SIG-M5 (cell line): ENCODE measurements at regions not wholly inside any gene's neighbourhood (a gene's known extent, or its start where the extent isn't known, plus 50 kb on each side); places are given as distances from the start of the nearest gene placed in this dataset.
"Not testable (repeated sequence)": the region's sequence is repeated elsewhere in the genome, so short reads cannot be mapped to it uniquely, and the experiment has no call there.

Source experiments
- DNase-seq: peaks from one replicate; lab custom pipeline; 2025; lab: John Stamatoyannopoulos, UW

GRCh38 chr12:87092421-87092820, 836.2 kb upstream of the MGAT4C start:
- DNase-seq: no peak

DNA sequence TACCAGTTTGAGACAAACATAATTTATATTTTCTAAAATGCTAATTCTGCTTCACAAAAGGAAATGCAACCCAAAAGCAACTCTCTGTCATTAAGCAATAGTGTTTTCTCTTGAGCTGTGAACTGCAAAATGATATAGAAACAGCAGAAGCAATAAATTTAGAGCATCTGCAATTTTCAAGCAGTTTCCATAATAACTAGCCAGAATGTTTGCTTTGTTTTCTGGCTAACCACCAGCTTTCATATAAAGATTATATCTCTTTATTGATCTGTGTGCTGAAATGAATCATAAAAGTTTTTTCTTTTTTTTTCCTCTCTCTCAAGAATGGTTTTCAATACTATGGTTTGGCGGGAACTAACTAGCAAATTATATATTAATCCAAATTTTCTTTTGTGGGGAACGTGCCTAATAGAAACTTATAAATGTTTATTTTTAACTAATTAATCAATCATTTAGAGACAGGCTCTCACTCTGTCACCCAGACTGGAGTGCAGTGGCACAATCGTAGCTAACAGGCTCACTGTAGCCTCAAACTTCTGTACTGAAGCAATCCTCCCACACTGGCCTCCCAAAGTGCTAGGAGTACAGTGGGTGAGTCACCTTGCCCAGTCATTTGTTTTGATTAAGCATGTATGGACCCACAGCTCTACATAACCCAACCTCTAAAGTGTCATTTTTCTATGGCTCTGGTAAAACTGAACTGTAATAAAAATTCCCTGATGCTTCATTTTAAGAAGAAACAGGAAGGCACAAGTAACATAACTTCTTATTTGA, 830.1 kb upstream of the MGAT4C start:
- DNase-seq: no peak

DNA sequence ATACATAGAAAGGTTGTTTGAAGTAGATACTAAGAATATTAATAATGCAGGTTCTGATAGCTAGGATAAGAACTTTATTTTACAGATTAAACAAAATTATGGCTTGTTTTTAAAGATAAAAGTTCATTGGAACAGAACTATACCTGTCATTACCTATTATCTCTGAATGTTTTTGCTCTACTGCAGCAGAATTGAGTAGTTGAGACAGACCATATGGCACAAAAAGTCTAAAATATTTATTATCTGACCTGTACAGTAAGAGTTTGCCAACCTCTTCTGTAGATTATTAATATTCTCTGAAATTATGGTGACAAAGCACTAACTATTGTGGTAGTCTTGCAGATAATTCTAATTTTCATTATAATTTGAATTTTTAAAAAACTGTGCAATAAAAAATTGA, 829.1 kb upstream of the MGAT4C start:
- DNase-seq: no peak

DNA sequence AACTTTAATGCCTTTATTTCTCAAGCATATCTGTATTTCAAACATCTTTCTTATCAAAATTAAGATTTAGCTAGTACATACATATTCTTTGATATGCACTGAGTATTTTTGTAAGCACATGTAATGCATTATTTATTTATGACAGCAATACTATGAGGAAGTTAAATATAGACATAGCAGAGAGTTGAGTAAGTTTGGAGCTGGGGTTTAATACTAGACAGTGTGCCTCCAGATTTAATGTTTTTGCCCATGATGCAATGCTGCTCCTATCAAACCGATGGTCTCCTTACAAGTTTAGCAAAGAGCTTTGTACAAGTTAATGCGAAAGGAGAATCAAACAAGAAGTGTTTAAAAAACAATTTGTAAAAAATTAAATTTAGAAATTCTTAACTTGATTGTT, 826.6 kb upstream of the MGAT4C start:
- DNase-seq: no peak

- no peak for DNase-seq
These were observed 818.6 kb upstream of the MGAT4C start for GRCh38 chr12:87074781-87075180.

- no peak for DNase-seq
These were observed 810.1 kb upstream of the MGAT4C start for GRCh38 chr12:87066326-87066725.

DNA sequence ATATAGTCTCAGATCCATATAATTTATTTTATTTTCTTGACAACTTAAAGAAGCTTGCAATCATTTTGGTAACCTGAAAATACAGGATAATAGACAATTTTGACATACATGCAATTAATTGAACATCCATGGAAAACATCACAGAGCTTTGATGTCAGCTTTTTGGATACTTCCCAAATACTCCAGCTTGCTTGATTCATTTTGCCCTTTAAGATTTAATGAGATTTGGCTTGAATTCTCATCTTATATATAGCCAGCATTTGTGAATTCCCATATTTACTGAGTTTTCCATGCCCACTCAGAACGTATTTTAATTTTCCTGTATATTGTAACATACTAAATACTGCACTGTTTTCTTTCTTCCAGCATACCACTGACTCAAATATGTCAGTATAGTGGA, 803.0 kb upstream of the MGAT4C start:
- no peak for DNase-seq

GRCh38 chr12:87054226-87054625, 798.0 kb upstream of the MGAT4C start:
- no peak for DNase-seq

DNA sequence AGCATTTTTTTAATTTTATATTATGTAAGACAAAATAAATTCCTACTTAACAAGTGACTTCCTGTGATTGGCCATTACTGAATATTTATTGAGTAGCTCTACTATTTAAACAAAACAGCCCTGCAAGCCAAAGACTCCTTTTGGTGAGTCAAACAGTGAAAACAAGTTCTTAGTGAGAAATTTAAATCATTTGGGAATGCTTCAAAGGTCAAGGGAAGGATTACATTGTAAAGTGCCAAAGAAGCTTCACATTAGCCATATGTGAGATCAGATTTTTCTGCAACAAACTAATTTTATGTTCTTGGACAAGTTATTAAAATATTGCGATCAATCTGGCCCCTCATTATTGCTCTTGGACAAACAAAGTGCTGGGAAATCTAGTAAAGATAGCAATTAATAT, 795.4 kb upstream of the MGAT4C start:
- DNase-seq: no peak

- DNase-seq: no peak
These were observed 791.5 kb upstream of the MGAT4C start for GRCh38 chr12:87047691-87048090.

- DNase-seq: no peak
These were observed 783.3 kb upstream of the MGAT4C start for GRCh38 chr12:87039536-87039935.

GRCh38 chr12:87038098-87038497, 781.9 kb upstream of the MGAT4C start:
- DNase-seq: no peak

DNA sequence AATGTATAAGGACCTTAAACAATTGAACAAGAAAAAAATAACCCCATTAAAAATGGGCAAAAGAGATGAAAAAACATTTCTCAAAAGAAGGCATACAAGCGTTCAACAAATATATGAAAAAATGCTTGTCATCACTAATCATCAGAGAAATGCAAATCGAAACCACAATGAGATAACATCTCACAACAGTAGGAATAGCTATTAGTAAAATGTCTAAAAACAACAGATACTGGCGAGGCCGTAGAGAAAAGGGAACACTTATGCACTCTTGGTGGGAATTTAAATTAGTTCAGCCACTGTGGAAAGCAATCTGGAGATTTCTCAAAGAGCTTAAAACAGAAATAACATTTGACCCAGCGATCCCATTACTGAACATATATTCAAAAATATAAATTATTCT, 769.8 kb upstream of the MGAT4C start:
- DNase-seq: no peak

GRCh38 chr12:87021400-87021799, 765.2 kb upstream of the MGAT4C start:
- no peak for DNase-seq

- DNase-seq: no peak
These were observed 763.9 kb upstream of the MGAT4C start for GRCh38 chr12:87020071-87020470.

- no peak for DNase-seq
These were observed 759.2 kb upstream of the MGAT4C start for GRCh38 chr12:87015352-87015751.

GRCh38 chr12:87008785-87009384, 752.7 kb upstream of the MGAT4C start:
- no peak for DNase-seq

- DNase-seq: no peak
These were observed 744.9 kb upstream of the MGAT4C start for GRCh38 chr12:87001102-87001501.

GRCh38 chr12:86985298-86985697, 729.1 kb upstream of the MGAT4C start:
- no peak for DNase-seq

- not testable (repeated sequence) for DNase-seq
These were observed 714.4 kb upstream of the MGAT4C start for GRCh38 chr12:86970595-86970994.

GRCh38 chr12:86959766-86960458, 703.7 kb upstream of the MGAT4C start:
- no peak for DNase-seq

DNA sequence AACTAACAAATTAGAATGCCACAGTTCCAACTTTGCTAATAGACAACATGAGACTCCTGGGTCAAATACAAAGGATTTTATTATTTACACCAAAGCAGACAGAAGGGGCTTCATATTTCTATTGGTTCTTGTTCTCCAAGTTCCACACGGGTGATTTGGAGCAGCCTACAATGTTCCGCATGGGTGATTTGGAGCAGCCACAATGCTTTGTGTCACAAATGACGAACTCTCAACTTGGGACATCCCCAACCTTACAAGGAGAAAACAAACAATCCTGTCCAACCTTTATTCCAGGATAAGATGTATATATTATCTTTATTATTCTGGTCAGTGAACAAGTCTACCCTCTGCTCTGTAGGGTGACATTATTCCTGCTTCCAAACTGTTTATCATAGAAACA, 694.3 kb upstream of the MGAT4C start:
- no peak for DNase-seq

DNA sequence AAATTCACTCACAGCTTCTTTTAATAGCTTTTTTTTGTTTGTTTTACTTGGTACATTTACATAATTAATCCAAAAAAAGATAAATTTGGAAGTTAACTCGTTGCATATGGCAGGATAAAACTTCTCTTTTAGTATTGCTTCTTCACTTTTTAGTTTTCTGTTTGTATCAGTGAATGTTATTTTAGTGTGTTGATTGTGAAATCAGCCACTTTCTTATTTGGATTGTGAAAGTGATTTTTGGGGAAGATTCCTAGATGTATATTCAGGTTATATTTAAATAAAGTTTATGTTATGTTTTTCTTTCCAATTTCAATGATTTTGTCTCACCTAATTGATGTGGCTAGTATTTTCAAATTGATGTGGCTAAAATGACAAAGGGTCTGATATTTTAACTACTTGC, 693.9 kb upstream of the MGAT4C start:
- DNase-seq: no peak
